ENCODE measurements at regions not wholly inside any gene's neighbourhood (a gene's known extent, or its start where the extent isn't known, plus 50 kb on each side); places are given as distances from the start of the nearest gene placed in this dataset.

GRCh38 chr6:9484686-9485085, 930.2 kb downstream of the TFAP2A start:
- no peak overlapping the region for H3K4me2 ChIP-seq (ENCODE audit: low read depth, low read length)
- no peaks in the 10 kb centered on the region for H3K79me2 ChIP-seq (ENCODE audit: insufficient read depth, low read length)
- H2AFZ ChIP-seq (ENCODE audit: low read length), result no peak overlapping the region
- no peaks in the 10 kb centered on the region for H3K4me1 ChIP-seq (ENCODE audit: insufficient read depth, low read length)
- in situ Hi-C loops (cut with HindIII; ENCODE audit: extremely low pct_ligation_motif_present, low pct_unique_long_range_greater_than_20kb) (no loop called here), intact Hi-C loops (cut with micrococcal nuclease; ENCODE audit: unreplicated experiment) (no loop called here)
- CTCF ChIA-PET (ENCODE audit: low intra/inter-chr PET ratio, low total read pairs), result no interaction called here
- H4K20me1 ChIP-seq (ENCODE audit: insufficient read depth, low read length), result no peaks in the 10 kb centered on the region
- no peak for FAIRE-seq
- no peak for DNase-seq (ENCODE audit: low spot score)
- POLR2A ChIA-PET, result no interaction called here
- no peak for TF ChIP-seq RNF2 (conservative IDR thresholded peaks at IDR 0.05; ENCODE audit: low read depth)
- no peak for TF ChIP-seq ZBTB44 (CRISPR knock-in tag; IDR thresholded peaks at IDR 0.05)
- no peak for TF ChIP-seq XRCC5 (optimal IDR thresholded peaks at IDR 0.05; ENCODE audit: low read length)
- TF ChIP-seq RAD51 (IDR thresholded peaks at IDR 0.05; ENCODE audit: borderline replicate concordance), result no peak
- no peak for TF ChIP-seq GATAD1 (CRISPR knock-in tag; IDR thresholded peaks at IDR 0.05)
- no peak for TF ChIP-seq TBX2 (CRISPR knock-in tag; IDR thresholded peaks at IDR 0.05; ENCODE audit: borderline replicate concordance)
- TF ChIP-seq RBM39 (IDR thresholded peaks at IDR 0.05; ENCODE audit: low read depth, low read length, poor library complexity, severe bottlenecking), result no peak
- TF ChIP-seq ADNP (CRISPR knock-in tag; IDR thresholded peaks at IDR 0.05), result no peak
- no peak for TF ChIP-seq FLYWCH1 (CRISPR knock-in tag; IDR thresholded peaks at IDR 0.05)
- no peak for TF ChIP-seq HES4 (CRISPR knock-in tag; IDR thresholded peaks at IDR 0.05; ENCODE audit: borderline replicate concordance)
- TF ChIP-seq ZNF816 (CRISPR knock-in tag; IDR thresholded peaks at IDR 0.05; ENCODE audit: borderline replicate concordance), result no peak
- no peak for TF ChIP-seq HHEX (CRISPR knock-in tag; IDR thresholded peaks at IDR 0.05)
- TF ChIP-seq ZNF616 (CRISPR knock-in tag; IDR thresholded peaks at IDR 0.05; ENCODE audit: low read depth), result no peak
- TF ChIP-seq MED1 (CRISPR knock-in tag; IDR thresholded peaks at IDR 0.05), result no peak
- no peak for TF ChIP-seq MXD3 (CRISPR knock-in tag; IDR thresholded peaks at IDR 0.05)
- TF ChIP-seq ZNF354B (CRISPR knock-in tag; IDR thresholded peaks at IDR 0.05), result no peak
- no TSS peak for BruUV-seq (replicated peaks)
- peaks cover 19% of the 10 kb centered on the region; the same call in 1 of the 2 replicates for H3K9me3 ChIP-seq (ENCODE audit: low read length)
- no peaks in the 10 kb centered on the region for H3K27me3 ChIP-seq (ENCODE audit: control insufficient read depth in 1 of 2, insufficient read depth in 2 of 2, low read length in 2 of 2)
- H3K36me3 ChIP-seq (replicated peaks in 1 of 2; ENCODE audit: control insufficient read depth in 1 of 2, insufficient read depth in 2 of 2, low read length in 2 of 2), result no peaks in the 10 kb centered on the region
- WGBS (ENCODE audit: low lambda C conversion rate), result 25% methylated on average over 1 of the region's 1 CpG
- H3K27ac ChIP-seq (ENCODE audit: extremely low read length, insufficient read depth, low read length), result no peak overlapping the region
- no peak overlapping the region for H3K9ac ChIP-seq (ENCODE audit: insufficient read depth, low read depth, low read length)
- ATAC-seq, result no peak
- no peak overlapping the region for H3K4me3 ChIP-seq (replicated peaks in 1 of 3; ENCODE audit: insufficient read depth in 1 of 3, low read depth in 2 of 3, low read length in 3 of 3)

All from HepG2 (cell line).